GM18861 (cell line): ENCODE measurements at regions not wholly inside any gene's neighbourhood (a gene's known extent, or its start where the extent isn't known, plus 50 kb on each side); places are given as distances from the start of the nearest gene placed in this dataset.
"Not testable (repeated sequence)": the region's sequence is repeated elsewhere in the genome, so short reads cannot be mapped to it uniquely, and the experiment has no call there.

ENCODE experiments used
- ATAC-seq: cut with Tn5 transposase; IDR thresholded peaks from one replicate; pipeline ENCODE4 v1.9.1; 2021; ENCODE audit not compliant: unreplicated experiment

DNA sequence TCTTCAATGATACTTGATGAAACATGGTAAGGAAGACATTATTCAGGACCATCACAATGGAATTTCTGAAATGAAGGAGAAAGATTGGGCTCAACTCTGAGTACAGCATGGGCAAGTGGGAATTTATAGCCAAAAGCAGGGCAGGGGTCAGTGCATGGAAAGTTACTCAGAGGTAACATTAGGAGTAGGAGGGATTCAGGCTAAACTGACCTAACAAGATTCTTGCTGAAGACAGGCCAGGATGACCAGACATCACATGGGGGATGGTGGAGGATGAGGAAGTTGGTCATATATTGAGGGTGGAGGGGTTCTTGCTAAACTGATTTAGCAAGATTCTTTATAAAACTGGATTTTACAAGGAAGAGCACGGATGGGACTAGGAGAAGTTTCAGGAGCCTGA, 489.8 kb downstream of the ADCYAP1 start:
- ATAC-seq = no peak

DNA sequence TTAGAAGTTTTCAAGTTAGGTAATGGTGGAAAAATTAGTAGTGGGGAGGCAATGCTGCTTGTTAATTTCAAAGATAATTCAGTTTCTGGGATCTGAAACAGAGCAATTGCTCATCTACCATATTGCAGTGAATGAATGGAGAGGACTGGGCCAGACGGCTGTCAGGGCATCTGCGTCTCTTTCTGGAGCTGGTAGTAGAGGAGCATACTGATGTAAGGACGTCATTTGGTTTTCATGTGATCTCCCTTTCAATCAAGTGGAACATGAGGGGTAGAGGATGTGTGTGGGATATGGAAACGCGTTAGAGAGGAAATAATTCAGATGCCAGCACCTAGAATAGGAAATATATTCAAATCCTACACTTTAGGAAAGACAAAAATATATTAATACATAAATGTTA, 490.3 kb downstream of the ADCYAP1 start:
- ATAC-seq = no peak

DNA sequence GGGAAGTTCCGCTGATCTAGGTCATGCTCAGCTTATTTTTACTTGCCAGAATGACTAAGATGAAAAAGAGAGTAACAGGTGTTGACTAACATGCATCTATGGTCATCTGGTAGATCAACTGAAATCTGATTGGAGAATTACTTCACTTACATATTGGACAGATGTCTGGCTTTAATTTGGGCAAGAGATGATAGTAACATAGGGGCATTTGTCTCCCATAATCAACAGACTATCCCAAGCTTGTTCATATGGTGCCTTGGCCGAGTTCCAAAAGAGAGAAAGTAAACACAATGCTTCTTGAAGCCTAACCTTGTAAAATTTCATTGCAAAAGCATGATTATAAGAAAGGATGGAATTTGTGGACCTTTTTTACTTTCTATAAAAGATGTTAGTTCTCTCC, 503.7 kb downstream of the ADCYAP1 start:
- no peak for ATAC-seq

DNA sequence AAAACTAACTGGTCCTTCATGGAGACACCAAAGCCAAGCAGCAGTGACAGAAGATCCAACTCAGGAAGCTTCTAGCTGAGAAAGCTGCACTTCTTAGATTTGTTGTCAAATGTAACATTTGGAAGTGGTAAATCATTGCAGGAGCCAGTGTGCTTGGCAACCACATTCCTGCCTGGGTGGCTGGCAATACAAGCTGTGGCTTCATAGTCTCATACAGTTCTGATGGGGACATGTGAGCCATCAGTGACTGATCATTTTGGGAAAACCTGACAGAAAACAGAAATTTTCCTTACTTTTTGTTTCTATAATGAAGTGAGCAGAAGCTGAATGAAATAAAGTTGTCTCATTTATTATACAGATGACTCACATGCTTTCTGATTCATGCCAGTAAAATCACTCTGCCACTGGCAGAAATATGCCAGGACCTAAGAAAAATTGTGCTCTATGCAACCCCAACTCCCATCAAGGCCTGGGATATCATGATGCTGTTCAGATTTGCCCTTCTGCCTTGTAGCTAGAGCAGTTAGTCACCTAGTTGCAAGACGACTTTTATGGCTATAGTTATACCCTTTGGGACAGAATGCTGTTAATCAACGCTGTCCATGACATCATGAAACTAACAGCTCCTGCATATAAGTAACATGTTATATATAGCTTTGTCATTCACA, 508.1 kb downstream of the ADCYAP1 start:
- no peak for ATAC-seq

DNA sequence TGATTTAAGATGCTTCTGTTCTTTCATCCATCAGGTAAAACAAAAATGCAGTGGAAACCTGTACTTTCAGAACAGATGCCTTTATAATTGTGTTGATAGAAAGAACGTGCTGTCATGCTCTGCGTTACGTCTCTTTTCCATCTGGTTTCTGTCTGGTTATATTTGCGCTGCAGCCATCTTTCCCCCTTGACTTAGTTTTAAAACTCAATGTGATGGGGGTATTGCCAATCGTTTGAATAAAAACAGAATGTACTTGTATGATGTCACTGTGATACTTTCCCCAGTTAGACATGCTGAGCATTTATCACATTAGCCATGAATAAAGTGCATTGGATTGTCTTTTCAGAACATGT, 508.6 kb downstream of the ADCYAP1 start:
- ATAC-seq = no peak

DNA sequence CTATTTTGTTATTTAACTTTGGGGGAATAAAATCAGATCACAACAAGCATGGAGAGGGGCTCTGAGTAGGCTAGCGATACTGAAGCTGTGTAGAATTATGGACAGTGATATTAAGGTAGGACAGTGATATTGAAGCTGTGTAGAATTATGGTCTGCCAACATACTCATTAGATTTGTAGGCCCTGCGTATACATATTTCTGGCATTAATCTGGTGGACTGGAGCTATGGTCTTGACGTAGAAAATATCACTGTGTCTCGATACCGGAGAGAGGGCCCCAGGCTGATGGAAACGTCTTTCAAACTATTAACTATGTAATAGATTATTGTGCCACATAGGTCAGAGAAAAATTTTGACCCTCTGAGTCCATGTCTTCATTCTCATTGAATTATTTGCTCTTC, 511.4 kb downstream of the ADCYAP1 start:
- ATAC-seq = no peak

DNA sequence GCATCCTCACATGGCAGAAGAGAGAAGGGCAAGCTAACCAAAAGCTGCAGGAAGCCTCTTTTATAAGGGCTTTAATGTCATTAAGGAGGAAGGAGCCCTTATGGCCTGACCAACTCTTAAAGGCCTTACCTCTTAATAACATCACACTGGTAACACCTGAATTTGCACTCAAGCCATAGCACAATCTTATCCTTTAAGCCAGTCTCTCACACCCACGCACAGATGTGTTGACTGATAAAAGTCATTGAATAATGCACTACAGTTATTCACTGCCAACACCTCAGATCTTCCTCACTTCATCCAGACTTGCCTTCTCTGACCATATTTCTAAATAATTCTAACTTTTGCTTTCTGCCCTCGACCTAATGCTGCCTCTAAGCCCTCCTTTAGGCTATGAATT, 516.8 kb downstream of the ADCYAP1 start:
- no peak for ATAC-seq

DNA sequence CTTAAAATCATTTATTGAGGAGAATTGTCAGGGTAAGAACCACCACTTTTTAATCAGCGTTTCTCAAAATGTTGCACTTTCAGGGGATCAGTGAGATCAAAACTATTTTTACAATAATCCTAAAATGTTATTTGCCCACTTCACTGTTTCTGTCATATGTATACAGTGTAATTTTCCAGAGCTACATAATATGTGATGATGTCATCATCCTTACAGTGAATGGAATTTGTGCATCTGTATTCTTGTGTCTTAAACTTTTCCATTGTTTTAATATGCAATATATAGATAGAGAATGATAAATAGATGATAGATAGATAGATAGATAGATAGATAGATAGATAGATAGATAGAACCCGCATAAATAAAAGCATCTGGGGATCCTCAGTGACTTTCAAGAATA, 518.0 kb downstream of the ADCYAP1 start:
- ATAC-seq = no peak

DNA sequence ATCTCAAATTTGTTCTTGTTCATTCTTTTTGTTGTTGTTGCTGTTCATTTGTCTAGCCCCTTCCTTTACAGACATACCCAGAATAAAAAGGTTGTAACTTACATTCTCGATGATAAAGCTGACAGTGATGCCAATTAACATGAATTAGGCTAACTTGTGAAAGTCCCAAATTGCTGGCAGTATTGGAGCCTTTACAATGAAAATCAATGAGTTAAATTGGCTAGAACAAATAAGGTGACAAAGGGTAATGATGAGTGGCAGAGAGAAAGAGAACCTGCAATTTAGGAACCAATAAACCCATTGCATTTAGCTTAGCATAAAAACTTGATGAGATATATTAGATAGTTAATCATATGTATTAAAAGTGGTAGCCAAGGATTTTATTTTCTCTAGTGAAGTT, 521.0 kb downstream of the ADCYAP1 start:
- no peak for ATAC-seq

DNA sequence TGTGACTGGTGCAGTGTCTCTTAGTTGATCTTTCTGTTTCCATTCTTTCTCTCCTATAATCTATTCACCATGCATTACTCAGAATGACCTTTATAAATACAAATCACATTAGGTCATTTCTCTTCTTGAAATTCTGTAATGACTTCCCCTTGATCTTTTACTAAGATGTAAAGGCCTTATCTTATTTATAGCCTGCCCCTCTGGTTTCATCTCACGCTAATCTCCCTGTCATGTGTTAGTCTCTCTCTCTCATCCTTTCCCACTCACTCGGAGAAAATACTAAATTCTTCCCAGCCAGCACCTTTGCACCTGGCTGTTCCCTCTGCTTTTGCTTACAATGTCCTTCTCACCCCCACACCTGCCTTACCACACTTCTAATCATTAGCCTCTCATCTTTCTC, 530.8 kb downstream of the ADCYAP1 start:
- no peak for ATAC-seq

DNA sequence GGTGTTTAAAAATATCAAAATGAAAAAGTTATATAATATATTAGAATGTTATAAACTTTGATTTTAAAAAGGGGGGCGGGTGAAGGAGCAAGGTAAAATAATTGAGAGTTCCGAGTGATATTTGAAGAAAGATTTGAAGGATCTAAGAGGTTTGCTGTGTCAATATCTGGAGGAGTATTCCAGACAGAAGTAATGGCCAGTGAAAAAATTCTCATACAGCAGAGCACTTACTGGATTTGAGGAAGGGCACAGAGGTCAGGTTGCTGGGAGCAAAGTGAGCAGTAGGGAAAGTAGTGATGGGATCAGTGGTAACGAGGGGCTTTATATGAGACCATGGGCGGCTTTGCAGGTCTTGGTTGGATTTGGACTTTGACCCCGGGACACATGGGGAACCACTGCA, 531.5 kb downstream of the ADCYAP1 start:
- ATAC-seq = no peak

DNA sequence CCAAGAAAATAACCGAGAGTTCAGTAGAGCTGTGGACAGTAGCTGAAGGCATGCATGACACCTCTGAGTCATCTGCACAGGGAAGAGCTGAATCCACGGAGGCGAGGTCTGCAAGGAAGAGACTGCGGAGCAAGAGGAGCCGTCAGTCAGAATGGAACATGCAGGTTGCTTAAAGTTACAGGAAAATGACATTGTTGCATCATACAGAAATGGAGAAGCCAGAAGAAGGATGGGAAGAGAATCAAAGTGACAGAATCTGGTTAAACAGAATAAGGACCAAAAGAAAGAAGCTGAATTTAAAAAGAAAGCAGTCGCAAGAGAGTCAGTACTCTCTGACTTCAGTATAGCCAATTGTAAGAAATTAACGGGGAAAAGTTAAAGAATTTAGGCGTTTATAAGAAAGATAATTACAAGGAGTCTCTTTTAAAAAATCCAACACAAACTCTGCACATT, 533.8 kb downstream of the ADCYAP1 start:
- no peak for ATAC-seq

DNA sequence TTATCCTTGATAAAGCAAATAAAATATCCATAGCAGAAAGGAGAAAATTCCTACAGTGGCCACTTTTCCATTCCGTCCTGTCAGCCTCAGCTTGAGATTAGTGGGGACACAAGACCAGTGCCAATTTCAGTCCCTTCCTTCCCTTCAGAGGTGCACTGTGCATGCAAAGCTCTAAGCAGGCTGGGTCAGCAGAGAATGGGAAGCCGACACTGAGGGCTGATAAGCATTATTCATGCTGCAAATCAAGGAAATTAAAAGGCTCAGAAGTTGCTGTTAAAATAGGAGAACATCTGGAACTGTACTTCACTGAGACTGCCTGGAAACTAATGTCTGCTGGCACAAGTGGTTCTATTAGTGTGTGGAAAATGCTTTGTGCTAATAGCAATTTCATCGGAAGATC, 534.3 kb downstream of the ADCYAP1 start:
- ATAC-seq = no peak

DNA sequence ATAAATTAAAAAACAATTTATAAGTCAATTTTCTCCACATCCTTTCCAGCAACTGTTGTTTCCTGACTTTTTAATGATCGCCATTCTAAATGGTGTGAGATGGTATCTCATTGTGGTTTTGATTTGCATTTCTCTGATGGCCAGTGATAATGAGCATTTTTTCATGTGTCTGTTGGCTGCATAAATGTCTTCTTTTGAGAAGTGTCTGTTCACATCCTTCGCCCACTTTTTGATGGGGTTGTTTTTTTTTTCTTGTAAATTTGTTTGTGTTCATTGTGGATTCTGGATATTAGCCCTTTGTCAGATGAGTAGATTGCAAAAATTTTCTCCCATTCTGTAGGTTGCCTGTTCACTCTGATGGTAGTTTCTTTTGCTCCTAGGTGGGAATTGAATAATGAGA, 539.4 kb downstream of the ADCYAP1 start:
- not testable (repeated sequence) for ATAC-seq

DNA sequence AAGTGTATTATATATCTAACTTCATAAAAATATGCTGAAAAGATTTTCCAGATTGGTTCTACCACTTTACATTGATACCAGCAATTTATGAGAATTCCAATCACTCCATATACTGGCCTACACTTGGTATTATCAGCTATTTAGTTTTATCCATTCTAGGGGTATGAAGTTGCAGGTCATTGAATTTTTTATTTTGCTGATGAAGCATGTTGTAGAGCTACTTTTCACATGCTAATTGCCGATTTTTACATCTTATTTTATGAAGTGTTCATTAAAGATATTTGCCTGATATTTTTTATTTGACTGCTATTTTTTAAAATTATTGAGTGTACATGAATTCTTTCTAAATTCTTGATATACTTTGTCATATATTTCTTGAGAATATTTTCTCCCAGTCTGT, 542.1 kb downstream of the ADCYAP1 start:
- ATAC-seq = no peak

DNA sequence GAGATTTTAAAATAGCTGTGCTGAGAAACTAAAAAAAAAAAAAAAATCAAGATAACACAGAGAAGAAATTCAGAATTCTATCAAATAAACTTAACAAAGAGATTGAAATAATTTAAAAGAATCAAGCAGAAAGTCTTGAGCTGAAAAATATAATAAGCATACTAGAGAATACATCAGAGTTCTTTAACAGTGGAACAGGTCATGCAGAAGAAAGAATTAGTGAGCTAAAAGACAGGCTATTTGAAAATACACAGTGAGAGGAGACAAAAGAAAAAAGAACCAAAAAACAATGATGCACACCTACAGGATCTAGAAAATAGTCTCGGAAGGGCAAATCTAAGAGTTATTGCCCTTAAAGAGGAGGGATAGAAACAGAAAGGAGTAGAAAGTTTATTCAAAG, 548.1 kb downstream of the ADCYAP1 start:
- ATAC-seq = no peak

DNA sequence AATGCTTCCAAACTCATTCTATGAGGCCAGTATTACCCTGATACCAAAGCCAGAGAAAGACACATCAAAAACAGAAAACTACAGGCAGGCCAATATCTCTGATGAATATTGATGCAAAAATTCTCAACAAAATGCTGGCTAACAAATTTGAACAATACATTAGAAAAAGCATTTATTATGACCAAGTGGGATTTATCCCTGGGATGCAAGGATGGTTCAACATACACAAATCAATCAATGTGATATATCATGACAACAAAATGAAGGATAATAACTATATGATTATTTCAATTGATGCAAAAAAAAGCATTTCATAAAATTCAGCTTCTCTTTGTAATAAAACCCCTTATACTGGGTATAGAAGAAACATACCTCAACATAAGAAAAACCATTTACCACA, 550.9 kb downstream of the ADCYAP1 start:
- ATAC-seq = no peak

DNA sequence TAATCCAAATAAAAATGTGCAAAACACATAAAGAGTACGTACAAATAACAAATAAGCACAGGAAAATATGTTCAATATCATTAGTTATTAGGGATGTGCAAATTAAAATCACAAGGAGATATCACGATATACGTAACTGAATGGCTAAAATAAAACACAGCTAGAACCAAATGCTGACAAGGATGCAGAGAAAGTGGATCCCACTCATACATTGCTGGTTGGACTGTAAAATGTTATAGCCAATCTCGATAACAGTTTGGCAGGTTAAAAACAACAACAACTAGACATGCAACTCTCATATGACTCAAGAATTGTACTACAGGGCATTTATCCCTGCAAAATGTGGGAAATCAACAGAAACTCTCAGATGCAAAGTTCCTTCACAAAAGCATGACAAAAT, 553.9 kb downstream of the ADCYAP1 start:
- no peak for ATAC-seq

DNA sequence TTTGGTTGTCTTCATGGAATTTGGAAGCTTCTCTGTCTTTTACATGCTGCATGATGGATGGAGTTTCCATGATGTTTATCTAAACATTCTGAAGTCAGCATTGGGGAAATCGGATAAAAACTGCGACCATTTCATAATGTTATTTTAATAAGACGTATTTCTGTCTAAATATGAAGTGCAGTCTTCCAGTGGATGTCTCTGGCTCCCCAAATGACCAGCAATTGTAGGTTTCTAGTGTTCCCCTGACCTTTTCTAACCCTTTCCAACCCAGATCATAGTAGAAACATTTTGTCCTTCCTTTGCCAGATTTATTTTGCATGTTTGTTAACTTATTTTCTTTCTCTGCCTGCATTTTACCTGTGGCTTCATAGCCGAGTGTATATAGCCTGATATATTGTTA, 559.3 kb downstream of the ADCYAP1 start:
- ATAC-seq = no peak

DNA sequence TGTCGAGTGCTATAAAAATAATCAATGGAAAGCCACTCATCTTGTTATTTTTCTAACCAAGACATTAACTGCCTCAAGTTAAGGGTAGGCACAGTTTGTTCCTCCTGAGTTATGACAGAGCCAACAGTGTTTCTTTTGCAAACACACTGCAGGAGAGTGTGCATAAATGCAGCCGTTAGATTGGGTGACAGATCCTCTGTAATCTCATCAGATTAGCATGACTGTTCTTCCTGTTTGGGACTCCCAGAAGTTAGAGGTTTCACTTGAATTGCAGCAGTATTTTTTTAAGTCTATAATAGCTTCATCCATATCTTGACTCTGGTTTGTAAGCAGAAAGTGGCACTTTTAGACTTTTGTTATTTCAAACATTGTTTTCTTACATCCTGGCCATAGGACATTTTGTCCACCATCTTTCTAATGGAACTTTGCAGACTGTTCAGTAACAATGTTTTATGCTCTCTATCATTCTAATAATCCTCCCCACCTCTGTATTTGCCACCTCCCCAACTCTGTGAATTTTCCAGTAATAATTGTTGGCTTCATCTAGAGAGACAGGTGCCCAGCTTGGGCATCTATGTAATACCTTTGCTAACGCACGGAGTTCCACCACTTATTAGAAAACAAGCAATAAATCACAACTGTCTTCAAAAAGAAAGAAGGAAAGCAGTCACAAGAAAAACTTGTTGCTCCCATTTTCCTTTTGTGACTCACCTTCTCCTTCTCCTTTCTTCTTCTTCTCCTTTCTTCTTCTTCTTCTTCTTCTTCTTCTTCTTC, 560.0 kb downstream of the ADCYAP1 start:
- no peak for ATAC-seq

DNA sequence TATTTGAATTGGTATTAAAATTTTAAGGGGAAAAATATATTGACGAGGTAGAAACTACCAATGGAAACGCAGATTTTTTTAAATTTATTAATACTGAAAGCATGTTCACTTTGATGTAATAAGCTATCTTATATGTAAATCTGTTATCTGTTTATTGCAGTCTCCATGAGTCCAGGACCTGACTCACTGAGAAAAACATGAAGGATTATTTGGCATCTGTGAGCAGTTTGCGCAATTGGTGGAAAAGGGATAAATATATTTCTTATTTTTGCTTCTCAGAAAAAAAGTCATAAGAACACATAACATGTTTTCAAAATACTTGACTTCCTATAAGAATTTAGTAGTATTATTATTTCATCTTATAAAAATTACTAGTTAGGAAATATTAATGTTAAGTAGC, 561.4 kb downstream of the ADCYAP1 start:
- no peak for ATAC-seq

DNA sequence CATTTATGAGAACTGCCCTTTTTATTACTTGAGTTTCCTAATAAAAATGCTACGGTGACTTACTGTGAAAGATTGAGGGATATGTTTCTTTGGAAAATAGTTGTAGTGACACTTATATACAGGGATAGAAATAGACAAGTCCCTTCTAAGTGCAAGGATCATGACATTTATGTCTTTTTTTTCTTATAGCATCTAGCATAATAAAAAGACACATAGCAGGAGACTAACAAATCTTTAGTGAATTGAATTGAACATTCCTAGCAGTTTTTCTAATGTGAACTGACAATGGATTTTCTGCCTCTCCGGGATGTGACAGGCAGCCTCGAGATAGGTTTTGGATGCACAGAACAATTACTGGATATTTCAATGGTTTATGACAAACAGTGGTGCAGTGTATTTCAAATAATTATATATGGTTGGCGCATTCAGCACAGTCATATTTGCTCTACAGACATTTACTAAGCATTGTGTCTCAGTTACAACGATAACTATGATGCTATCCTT, 562.8 kb downstream of the ADCYAP1 start:
- no peak for ATAC-seq

DNA sequence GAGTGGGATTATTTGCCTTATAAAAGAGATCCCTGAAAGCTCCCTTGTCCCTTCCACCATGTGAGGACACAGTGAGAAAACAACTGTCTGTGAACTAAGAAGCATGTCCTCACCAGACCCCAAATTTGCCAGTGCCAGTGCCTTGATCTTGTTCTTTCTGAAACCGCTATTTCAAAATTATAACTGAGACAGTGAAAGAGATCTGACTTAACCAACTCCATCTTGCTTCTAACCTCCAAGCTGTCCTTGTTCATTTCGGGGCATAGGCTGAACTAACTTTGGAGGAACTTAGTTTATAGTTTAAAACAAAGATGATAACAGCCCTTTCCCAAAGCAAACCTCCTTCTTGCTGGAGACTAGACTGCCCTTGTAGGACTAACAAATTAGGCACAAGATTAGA, 563.9 kb downstream of the ADCYAP1 start:
- no peak for ATAC-seq
